ENCODE measurements at regions not wholly inside any gene's neighbourhood (a gene's known extent, or its start where the extent isn't known, plus 50 kb on each side); places are given as distances from the start of the nearest gene placed in this dataset.

- POLR2A ChIA-PET: no interaction called here
- CTCF ChIA-PET: no interaction called here
- Mint-ChIP-seq H3K27me3 (ENCODE audit: low read depth) (no peaks in the 10 kb centered on the region), H3K9me3 (peaks cover 18% of the 10 kb centered on the region), H3K27ac (no peak overlapping the region), H3K36me3 (no peaks in the 10 kb centered on the region; the same call in 1 of the 2 replicates), H3K4me3 (no peak overlapping the region), H3K4me1 (no peaks in the 10 kb centered on the region)
- ATAC-seq: no peak
- no peak for DNase-seq (ENCODE audit: low spot score)
- no peak for TF ChIP-seq EMX1 (CRISPR knock-in tag; IDR thresholded peaks at IDR 0.05)
- no peak for TF ChIP-seq E2F5 (CRISPR knock-in tag; IDR thresholded peaks at IDR 0.05)
- no peak for TF ChIP-seq ATF6 (CRISPR knock-in tag; IDR thresholded peaks at IDR 0.05)
- TF ChIP-seq, protein P1, sequence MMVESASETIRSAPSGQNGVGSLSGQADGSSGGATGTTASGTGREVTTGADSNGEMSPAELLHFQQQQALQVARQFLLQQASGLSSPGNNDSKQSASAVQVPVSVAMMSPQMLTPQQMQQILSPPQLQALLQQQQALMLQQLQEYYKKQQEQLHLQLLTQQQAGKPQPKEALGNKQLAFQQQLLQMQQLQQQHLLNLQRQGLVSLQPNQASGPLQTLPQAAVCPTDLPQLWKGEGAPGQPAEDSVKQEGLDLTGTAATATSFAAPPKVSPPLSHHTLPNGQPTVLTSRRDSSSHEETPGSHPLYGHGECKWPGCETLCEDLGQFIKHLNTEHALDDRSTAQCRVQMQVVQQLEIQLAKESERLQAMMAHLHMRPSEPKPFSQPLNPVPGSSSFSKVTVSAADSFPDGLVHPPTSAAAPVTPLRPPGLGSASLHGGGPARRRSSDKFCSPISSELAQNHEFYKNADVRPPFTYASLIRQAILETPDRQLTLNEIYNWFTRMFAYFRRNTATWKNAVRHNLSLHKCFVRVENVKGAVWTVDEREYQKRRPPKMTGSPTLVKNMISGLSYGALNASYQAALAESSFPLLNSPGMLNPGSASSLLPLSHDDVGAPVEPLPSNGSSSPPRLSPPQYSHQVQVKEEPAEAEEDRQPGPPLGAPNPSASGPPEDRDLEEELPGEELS (CRISPR knock-in tag; IDR thresholded peaks at IDR 0.05): no peak
- TF ChIP-seq PRDM15 (CRISPR knock-in tag; IDR thresholded peaks at IDR 0.05): no peak
- TF ChIP-seq, protein P2, sequence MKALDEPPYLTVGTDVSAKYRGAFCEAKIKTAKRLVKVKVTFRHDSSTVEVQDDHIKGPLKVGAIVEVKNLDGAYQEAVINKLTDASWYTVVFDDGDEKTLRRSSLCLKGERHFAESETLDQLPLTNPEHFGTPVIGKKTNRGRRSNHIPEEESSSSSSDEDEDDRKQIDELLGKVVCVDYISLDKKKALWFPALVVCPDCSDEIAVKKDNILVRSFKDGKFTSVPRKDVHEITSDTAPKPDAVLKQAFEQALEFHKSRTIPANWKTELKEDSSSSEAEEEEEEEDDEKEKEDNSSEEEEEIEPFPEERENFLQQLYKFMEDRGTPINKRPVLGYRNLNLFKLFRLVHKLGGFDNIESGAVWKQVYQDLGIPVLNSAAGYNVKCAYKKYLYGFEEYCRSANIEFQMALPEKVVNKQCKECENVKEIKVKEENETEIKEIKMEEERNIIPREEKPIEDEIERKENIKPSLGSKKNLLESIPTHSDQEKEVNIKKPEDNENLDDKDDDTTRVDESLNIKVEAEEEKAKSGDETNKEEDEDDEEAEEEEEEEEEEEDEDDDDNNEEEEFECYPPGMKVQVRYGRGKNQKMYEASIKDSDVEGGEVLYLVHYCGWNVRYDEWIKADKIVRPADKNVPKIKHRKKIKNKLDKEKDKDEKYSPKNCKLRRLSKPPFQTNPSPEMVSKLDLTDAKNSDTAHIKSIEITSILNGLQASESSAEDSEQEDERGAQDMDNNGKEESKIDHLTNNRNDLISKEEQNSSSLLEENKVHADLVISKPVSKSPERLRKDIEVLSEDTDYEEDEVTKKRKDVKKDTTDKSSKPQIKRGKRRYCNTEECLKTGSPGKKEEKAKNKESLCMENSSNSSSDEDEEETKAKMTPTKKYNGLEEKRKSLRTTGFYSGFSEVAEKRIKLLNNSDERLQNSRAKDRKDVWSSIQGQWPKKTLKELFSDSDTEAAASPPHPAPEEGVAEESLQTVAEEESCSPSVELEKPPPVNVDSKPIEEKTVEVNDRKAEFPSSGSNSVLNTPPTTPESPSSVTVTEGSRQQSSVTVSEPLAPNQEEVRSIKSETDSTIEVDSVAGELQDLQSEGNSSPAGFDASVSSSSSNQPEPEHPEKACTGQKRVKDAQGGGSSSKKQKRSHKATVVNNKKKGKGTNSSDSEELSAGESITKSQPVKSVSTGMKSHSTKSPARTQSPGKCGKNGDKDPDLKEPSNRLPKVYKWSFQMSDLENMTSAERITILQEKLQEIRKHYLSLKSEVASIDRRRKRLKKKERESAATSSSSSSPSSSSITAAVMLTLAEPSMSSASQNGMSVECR (CRISPR knock-in tag; IDR thresholded peaks at IDR 0.05; ENCODE audit: borderline replicate concordance): no peak
- no peak for TF ChIP-seq SMAD4 (CRISPR knock-in tag; IDR thresholded peaks at IDR 0.05)
- TF ChIP-seq, protein P3, sequence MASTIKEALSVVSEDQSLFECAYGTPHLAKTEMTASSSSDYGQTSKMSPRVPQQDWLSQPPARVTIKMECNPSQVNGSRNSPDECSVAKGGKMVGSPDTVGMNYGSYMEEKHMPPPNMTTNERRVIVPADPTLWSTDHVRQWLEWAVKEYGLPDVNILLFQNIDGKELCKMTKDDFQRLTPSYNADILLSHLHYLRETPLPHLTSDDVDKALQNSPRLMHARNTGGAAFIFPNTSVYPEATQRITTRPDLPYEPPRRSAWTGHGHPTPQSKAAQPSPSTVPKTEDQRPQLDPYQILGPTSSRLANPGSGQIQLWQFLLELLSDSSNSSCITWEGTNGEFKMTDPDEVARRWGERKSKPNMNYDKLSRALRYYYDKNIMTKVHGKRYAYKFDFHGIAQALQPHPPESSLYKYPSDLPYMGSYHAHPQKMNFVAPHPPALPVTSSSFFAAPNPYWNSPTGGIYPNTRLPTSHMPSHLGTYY (CRISPR knock-in tag; IDR thresholded peaks at IDR 0.05): no peak
- TF ChIP-seq, protein P4, sequence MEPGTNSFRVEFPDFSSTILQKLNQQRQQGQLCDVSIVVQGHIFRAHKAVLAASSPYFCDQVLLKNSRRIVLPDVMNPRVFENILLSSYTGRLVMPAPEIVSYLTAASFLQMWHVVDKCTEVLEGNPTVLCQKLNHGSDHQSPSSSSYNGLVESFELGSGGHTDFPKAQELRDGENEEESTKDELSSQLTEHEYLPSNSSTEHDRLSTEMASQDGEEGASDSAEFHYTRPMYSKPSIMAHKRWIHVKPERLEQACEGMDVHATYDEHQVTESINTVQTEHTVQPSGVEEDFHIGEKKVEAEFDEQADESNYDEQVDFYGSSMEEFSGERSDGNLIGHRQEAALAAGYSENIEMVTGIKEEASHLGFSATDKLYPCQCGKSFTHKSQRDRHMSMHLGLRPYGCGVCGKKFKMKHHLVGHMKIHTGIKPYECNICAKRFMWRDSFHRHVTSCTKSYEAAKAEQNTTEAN (CRISPR knock-in tag; IDR thresholded peaks at IDR 0.05): no peak
- TF ChIP-seq ZNF263 (CRISPR knock-in tag; IDR thresholded peaks at IDR 0.05; ENCODE audit: low read depth): no peak
- no peak for TF ChIP-seq SMAD3 (CRISPR knock-in tag; IDR thresholded peaks at IDR 0.05; ENCODE audit: borderline replicate concordance)
- no peak for TF ChIP-seq ATF3 (CRISPR knock-in tag; conservative IDR thresholded peaks at IDR 0.05)
- TF ChIP-seq, protein P5, sequence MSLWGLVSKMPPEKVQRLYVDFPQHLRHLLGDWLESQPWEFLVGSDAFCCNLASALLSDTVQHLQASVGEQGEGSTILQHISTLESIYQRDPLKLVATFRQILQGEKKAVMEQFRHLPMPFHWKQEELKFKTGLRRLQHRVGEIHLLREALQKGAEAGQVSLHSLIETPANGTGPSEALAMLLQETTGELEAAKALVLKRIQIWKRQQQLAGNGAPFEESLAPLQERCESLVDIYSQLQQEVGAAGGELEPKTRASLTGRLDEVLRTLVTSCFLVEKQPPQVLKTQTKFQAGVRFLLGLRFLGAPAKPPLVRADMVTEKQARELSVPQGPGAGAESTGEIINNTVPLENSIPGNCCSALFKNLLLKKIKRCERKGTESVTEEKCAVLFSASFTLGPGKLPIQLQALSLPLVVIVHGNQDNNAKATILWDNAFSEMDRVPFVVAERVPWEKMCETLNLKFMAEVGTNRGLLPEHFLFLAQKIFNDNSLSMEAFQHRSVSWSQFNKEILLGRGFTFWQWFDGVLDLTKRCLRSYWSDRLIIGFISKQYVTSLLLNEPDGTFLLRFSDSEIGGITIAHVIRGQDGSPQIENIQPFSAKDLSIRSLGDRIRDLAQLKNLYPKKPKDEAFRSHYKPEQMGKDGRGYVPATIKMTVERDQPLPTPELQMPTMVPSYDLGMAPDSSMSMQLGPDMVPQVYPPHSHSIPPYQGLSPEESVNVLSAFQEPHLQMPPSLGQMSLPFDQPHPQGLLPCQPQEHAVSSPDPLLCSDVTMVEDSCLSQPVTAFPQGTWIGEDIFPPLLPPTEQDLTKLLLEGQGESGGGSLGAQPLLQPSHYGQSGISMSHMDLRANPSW (CRISPR knock-in tag; conservative IDR thresholded peaks at IDR 0.05; ENCODE audit: low read depth): no peak
- TF ChIP-seq OVOL2 (CRISPR knock-in tag; IDR thresholded peaks at IDR 0.05; ENCODE audit: borderline replicate concordance): no peak
- no peak for TF ChIP-seq TP53 (CRISPR knock-in tag; IDR thresholded peaks at IDR 0.05)
- TF ChIP-seq, protein P6, sequence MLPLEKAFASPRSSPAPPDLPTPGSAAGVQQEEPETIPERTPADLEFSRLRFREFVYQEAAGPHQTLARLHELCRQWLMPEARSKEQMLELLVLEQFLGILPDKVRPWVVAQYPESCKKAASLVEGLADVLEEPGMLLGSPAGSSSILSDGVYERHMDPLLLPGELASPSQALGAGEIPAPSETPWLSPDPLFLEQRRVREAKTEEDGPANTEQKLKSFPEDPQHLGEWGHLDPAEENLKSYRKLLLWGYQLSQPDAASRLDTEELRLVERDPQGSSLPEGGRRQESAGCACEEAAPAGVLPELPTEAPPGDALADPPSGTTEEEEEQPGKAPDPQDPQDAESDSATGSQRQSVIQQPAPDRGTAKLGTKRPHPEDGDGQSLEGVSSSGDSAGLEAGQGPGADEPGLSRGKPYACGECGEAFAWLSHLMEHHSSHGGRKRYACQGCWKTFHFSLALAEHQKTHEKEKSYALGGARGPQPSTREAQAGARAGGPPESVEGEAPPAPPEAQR (CRISPR knock-in tag; IDR thresholded peaks at IDR 0.05): no peak
These were observed 177.0 kb upstream of the TTC29 start for GRCh38 chr4:147122685-147123084.

Data from WTC11 (cell line).